NB4 (cell line): ENCODE measurements at regions not wholly inside any gene's neighbourhood (a gene's known extent, or its start where the extent isn't known, plus 50 kb on each side); places are given as distances from the start of the nearest gene placed in this dataset.
"Not testable (repeated sequence)": the region's sequence is repeated elsewhere in the genome, so short reads cannot be mapped to it uniquely, and the experiment has no call there.

Source experiments
- CTCF ChIP-seq: IDR thresholded peaks from one replicate; pipeline ENCODE4 v1.5.1; 2012; ENCODE audit warnings: low read depth, low read length
- POLR2A ChIP-seq: IDR thresholded peaks from 2 replicates; pipeline ENCODE4 v1.6.1; 2011; ENCODE audit warnings: mild to moderate bottlenecking; ENCODE audit not compliant: insufficient read length; ENCODE audit errors: extremely low read depth

GRCh38 chr5:157936776-157937501 is 78.0 kb upstream of the CLINT1 start:
- not testable (repeated sequence) for TF ChIP-seq POLR2A, CTCF
